Mesenchymal stem cell (in vitro differentiated cells and primary cell): ENCODE measurements at regions not wholly inside any gene's neighbourhood (a gene's known extent, or its start where the extent isn't known, plus 50 kb on each side); places are given as distances from the start of the nearest gene placed in this dataset.

Source experiments
- DNase-seq: peaks from one replicate; pipeline ENCODE4 v3.0.0-alpha.2; 2013
- H2AFZ ChIP-seq: one replicate; pipeline ENCODE4 v1.6.1; 2013; ENCODE audit warnings: low read depth, mild to moderate bottlenecking, control low read depth, inconsistent platforms, low read length, moderate library complexity
- H2AK5ac ChIP-seq: 2 replicates; pipeline ENCODE4 v1.6.1; 2013; ENCODE audit warnings: low read length, moderate library complexity, mild to moderate bottlenecking, inconsistent platforms; ENCODE audit not compliant: severe bottlenecking
- H2BK120ac ChIP-seq: one replicate; pipeline ENCODE4 v1.6.1; 2013; ENCODE audit warnings: low read depth, mild to moderate bottlenecking, inconsistent platforms, low read length, moderate library complexity
- H2BK12ac ChIP-seq, 2 experiments: one replicate each; pipeline ENCODE4 v1.6.1; 2013; ENCODE audit warnings: inconsistent platforms in 2 of 2, low read length in 2 of 2, mild to moderate bottlenecking in 2 of 2, moderate library complexity in 2 of 2, control low read depth in 1 of 2
- H2BK15ac ChIP-seq: one replicate; pipeline ENCODE4 v1.6.1; 2013; ENCODE audit warnings: mild to moderate bottlenecking, low read depth, inconsistent platforms; ENCODE audit not compliant: poor library complexity, severe bottlenecking
- H2BK5ac ChIP-seq: 2 replicates; pipeline ENCODE4 v1.6.1; 2013; ENCODE audit warnings: low read depth, mild to moderate bottlenecking, low read length, control low read depth, inconsistent platforms; ENCODE audit not compliant: poor library complexity, severe bottlenecking
- H3K14ac ChIP-seq, 2 experiments: one replicate each; pipeline ENCODE4 v1.6.1; 2013; ENCODE audit warnings: inconsistent platforms in 2 of 2, low read length in 2 of 2, control low read depth in 1 of 2, mild to moderate bottlenecking in 1 of 2, moderate library complexity in 1 of 2
- H3K18ac ChIP-seq, 2 experiments: one replicate each; pipeline ENCODE4 v1.6.1; 2013; ENCODE audit warnings: inconsistent platforms in 2 of 2, low read length in 2 of 2, control low read depth in 1 of 2, low read depth in 1 of 2, mild to moderate bottlenecking in 1 of 2
- H3K23ac ChIP-seq, 2 experiments: one replicate each; pipeline ENCODE4 v1.6.1; 2013; ENCODE audit warnings: inconsistent platforms in 2 of 2, low read length in 2 of 2, mild to moderate bottlenecking in 2 of 2, moderate library complexity in 2 of 2, control low read depth in 1 of 2
- H3K27ac ChIP-seq: 2 replicates; pipeline ENCODE4 v1.5.1; 2013; ENCODE audit warnings: mild to moderate bottlenecking, moderate library complexity, low read length, control low read depth, inconsistent platforms; ENCODE audit not compliant: poor library complexity, severe bottlenecking
- H3K27me3 ChIP-seq, 2 experiments: 2 replicates each; pipeline versions ENCODE4 v1.6.1 to v1.7.0; 2013; ENCODE audit warnings: low read length in 2 of 2, mild to moderate bottlenecking in 2 of 2, moderate library complexity in 2 of 2, control low read depth in 1 of 2, inconsistent platforms in 1 of 2; ENCODE audit not compliant: control insufficient read depth in 1 of 2, insufficient read depth in 1 of 2
- H3K36me3 ChIP-seq, 2 experiments: 2 replicates each; pipeline versions ENCODE4 v1.6.1 to v1.7.0; 2013; ENCODE audit warnings: low read length in 2 of 2, control low read depth in 1 of 2, inconsistent platforms in 1 of 2, low read depth in 1 of 2, mild to moderate bottlenecking in 1 of 2; ENCODE audit not compliant: insufficient read depth in 2 of 2, control insufficient read depth in 1 of 2
- H3K4ac ChIP-seq, 2 experiments: one replicate each; pipeline ENCODE4 v1.6.1; 2013; ENCODE audit warnings: inconsistent platforms in 2 of 2, low read length in 2 of 2, mild to moderate bottlenecking in 2 of 2, moderate library complexity in 2 of 2, control low read depth in 1 of 2, low read depth in 1 of 2
- H3K4me1 ChIP-seq: 2 replicates; pipeline ENCODE4 v1.6.1; 2013; ENCODE audit warnings: low read depth, low read length, control low read depth; ENCODE audit not compliant: control insufficient read depth, insufficient read depth
- H3K4me2 ChIP-seq: 2 replicates; pipeline ENCODE4 v1.6.1; 2013; ENCODE audit warnings: low read length, mild to moderate bottlenecking, inconsistent platforms; ENCODE audit not compliant: poor library complexity, severe bottlenecking
- H3K4me3 ChIP-seq, 2 experiments: 2 replicates each; pipeline versions ENCODE4 v1.5.1 to v1.7.0; 2013; ENCODE audit warnings: low read length in 2 of 2, mild to moderate bottlenecking in 2 of 2, control low read depth in 1 of 2, low read depth in 1 of 2; ENCODE audit not compliant: insufficient read depth in 1 of 2
- H3K79me1 ChIP-seq: replicated peaks from 2 replicates; pipeline ENCODE4 v1.6.1; 2013; ENCODE audit warnings: mild to moderate bottlenecking, control low read depth, low read length, inconsistent platforms; ENCODE audit not compliant: poor library complexity, severe bottlenecking
- H3K9ac ChIP-seq: 2 replicates; pipeline ENCODE4 v1.7.0; 2013; ENCODE audit warnings: mild to moderate bottlenecking, low read length, moderate library complexity
- H3K9me3 ChIP-seq: 2 replicates; pipeline ENCODE4 v1.7.0; 2013; ENCODE audit warnings: mild to moderate bottlenecking, low read length; ENCODE audit not compliant: control insufficient read depth
- H4K8ac ChIP-seq: one replicate; pipeline ENCODE4 v1.6.1; 2013; ENCODE audit warnings: inconsistent platforms, mild to moderate bottlenecking, low read length, moderate library complexity
- H4K91ac ChIP-seq: one replicate; pipeline ENCODE4 v1.6.1; 2013; ENCODE audit warnings: mild to moderate bottlenecking, low read length, inconsistent platforms
- WGBS: methylation state at CpG from one replicate; pipeline ENCODE4 v1.1.7; 2013; ENCODE audit warnings: mixed read lengths; 5-methylcytosine and 5-hydroxymethylcytosine counted together

DNA sequence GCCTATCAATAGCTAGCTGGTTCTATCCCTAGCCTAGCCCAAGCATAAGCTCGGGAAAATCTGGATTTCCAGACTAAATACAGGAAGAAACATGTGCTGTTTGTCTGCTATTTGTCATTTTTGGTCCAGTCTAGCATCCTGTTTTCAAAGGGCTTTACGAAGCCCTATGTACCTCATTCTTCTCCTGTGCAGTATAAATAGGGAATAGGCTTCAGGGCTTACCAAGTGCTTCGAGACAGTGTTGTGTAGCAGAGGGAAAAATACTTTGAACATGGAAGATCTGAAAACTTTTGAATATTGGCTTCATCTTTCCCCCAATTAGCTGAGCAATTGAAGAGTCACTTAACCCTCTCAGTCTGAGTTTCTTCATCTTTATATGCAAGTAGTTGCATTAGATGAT is 679.8 kb downstream of the TDRD15 start:
- Histone ChIP-seq H2BK15ac (no peak overlapping the region), H3K27me3 (no peaks in the 10 kb centered on the region), H4K91ac (no peak overlapping the region), H2BK12ac (no peak overlapping the region), H2AK5ac (no peak overlapping the region), H3K9me3 (no peaks in the 10 kb centered on the region), H3K27ac (no peak overlapping the region), H3K23ac (no peak overlapping the region), H2BK120ac (no peak overlapping the region), H3K9ac (no peak overlapping the region), H3K18ac (no peak overlapping the region), H2BK5ac (no peak overlapping the region), H3K79me1 (no peaks in the 10 kb centered on the region), H2AFZ (no peak overlapping the region), H3K4me2 (no peak overlapping the region), H3K36me3 (no peaks in the 10 kb centered on the region), H3K4me3 (no peak overlapping the region), H3K4me1 (no peaks in the 10 kb centered on the region), H4K8ac (no peak overlapping the region), H3K14ac (no peak overlapping the region), H3K4ac (no peak overlapping the region)
- 54% methylated on average over 3 of the region's 3 CpGs for WGBS
- no peak for DNase-seq

DNA sequence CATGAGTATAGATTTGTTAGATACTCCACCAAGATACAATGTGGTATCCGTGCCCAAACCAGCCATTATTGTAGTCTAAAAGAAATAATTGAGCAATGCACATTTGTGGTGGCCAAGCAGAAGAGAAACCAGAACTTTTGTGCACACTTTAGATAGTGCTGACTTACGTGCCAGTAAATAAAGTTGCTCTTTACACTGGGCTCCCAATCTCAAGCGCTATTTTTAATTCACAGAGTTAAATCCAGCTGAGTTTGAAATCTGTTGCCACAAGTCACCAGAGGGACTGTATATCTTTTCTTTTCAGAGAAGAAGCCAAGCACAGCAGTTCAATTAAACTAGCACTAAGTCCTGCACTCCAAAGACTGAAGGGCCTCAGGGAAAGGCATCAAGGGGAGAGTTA is 680.4 kb downstream of the TDRD15 start:
- Histone ChIP-seq H4K91ac (no peak overlapping the region), H3K79me1 (no peaks in the 10 kb centered on the region), H2BK15ac (no peak overlapping the region), H2AFZ (no peak overlapping the region), H3K23ac (no peak overlapping the region), H4K8ac (no peak overlapping the region), H3K18ac (no peak overlapping the region), H3K27me3 (no peaks in the 10 kb centered on the region), H2BK5ac (no peak overlapping the region), H3K27ac (no peak overlapping the region), H3K4me1 (no peaks in the 10 kb centered on the region), H3K9me3 (no peaks in the 10 kb centered on the region), H3K4me3 (no peak overlapping the region), H3K9ac (no peak overlapping the region), H3K36me3 (no peaks in the 10 kb centered on the region), H2AK5ac (no peak overlapping the region), H3K4ac (no peak overlapping the region), H3K14ac (no peak overlapping the region), H3K4me2 (no peak overlapping the region), H2BK12ac (no peak overlapping the region), H2BK120ac (no peak overlapping the region)
- WGBS = 76% methylated on average over 3 of the region's 3 CpGs
- no peak for DNase-seq

DNA sequence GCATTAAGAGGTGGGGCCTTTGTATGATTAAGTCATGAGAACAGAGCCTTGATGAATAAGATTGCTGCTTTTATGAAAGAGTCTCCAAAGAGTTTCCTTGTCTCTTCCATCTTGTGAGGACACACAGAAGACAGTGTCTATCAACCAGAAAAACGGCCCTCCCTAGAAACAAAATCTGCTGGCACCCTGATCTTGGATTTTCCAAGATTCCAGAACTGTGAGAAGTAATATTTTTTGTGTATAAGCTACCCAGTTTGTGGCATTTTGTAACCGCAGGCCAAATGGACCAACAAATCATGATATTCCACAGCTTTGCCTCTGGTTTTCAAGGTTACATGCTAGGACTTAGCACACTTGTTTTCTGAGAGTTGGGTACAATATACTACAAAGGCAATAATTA is 687.8 kb downstream of the TDRD15 start:
- 80% methylated on average over 1 of the region's 2 CpGs for WGBS
- Histone ChIP-seq H4K8ac (no peak overlapping the region), H3K9ac (no peak overlapping the region), H3K79me1 (no peaks in the 10 kb centered on the region), H3K4me3 (no peak overlapping the region), H3K27ac (no peak overlapping the region), H2BK15ac (no peak overlapping the region), H2AFZ (no peak overlapping the region), H3K14ac (no peak overlapping the region), H3K4ac (no peak overlapping the region), H3K27me3 (no peaks in the 10 kb centered on the region), H2AK5ac (no peak overlapping the region), H3K9me3 (no peaks in the 10 kb centered on the region), H2BK12ac (no peak overlapping the region), H3K4me1 (no peaks in the 10 kb centered on the region), H3K36me3 (no peaks in the 10 kb centered on the region), H2BK120ac (no peak overlapping the region), H3K4me2 (no peak overlapping the region), H3K18ac (no peak overlapping the region), H3K23ac (no peak overlapping the region), H4K91ac (no peak overlapping the region), H2BK5ac (no peak overlapping the region)
- no peak for DNase-seq

- H3K23ac ChIP-seq = no peak overlapping the region
- H2AK5ac ChIP-seq = no peak overlapping the region
- DNase-seq = no peak
- H2BK12ac ChIP-seq = no peak overlapping the region
- no peak overlapping the region for H2BK15ac ChIP-seq
- H3K18ac ChIP-seq = no peak overlapping the region
- no peak overlapping the region for H3K27ac ChIP-seq
- no peak overlapping the region for H3K4ac ChIP-seq
- no peaks in the 10 kb centered on the region for H3K36me3 ChIP-seq
- H3K14ac ChIP-seq = no peak overlapping the region
- H4K91ac ChIP-seq = no peak overlapping the region
- H2AFZ ChIP-seq = no peak overlapping the region
- no peak overlapping the region for H2BK5ac ChIP-seq
- 81% methylated on average over 1 of the region's 1 CpG for WGBS
- H3K9me3 ChIP-seq = no peaks in the 10 kb centered on the region
- H3K9ac ChIP-seq = no peak overlapping the region
- no peak overlapping the region for H3K4me3 ChIP-seq
- no peak overlapping the region for H4K8ac ChIP-seq
- H3K4me1 ChIP-seq = no peaks in the 10 kb centered on the region
- H3K27me3 ChIP-seq = no peaks in the 10 kb centered on the region
- no peaks in the 10 kb centered on the region for H3K79me1 ChIP-seq
- H2BK120ac ChIP-seq = no peak overlapping the region
- no peak overlapping the region for H3K4me2 ChIP-seq
Measured at GRCh38 chr2:21812766-21813165, 689.0 kb downstream of the TDRD15 start.
